ENCODE measurements at regions not wholly inside any gene's neighbourhood (a gene's known extent, or its start where the extent isn't known, plus 50 kb on each side); places are given as distances from the start of the nearest gene placed in this dataset.

DNA sequence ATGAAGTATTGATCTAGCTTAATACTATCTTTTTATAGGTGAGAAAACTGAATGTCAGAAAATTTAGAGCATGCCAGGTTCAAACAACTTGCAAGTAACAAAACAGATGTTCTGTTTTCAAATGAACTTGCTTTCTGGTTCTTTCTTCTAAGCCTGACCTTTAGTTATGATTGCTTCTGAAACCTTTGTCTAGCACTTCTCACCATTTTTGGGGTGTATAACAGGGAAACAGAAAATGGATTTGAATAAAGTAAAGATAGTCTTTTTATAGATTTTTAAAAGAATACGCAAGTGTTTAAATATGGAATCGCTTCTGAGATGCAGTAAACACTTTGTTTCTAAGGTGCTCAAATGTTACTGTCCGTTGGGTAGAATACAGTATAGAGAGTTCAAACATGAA lies 687.2 kb upstream of the CPEB2 start:
- WGBS (ENCODE audit: extremely low coverage, insufficient read length, low lambda C conversion rate), result no CpG with 5 or more reads among the region's 3 CpGs
- H2BK15ac ChIP-seq (ENCODE audit: low read depth, low read length), result no peak overlapping the region
- H3K23ac ChIP-seq (ENCODE audit: insufficient read length, low read depth, low read length), result no peak overlapping the region
- H3K4me2 ChIP-seq (ENCODE audit: insufficient read depth, insufficient read length, low read length), result no peak overlapping the region
- no peak overlapping the region for H4K5ac ChIP-seq (ENCODE audit: insufficient read length, low read depth, low read length)
- no peak overlapping the region for H3K18ac ChIP-seq (ENCODE audit: insufficient read length, low read depth, low read length)
- no peaks in the 10 kb centered on the region for H3K4me1 ChIP-seq (ENCODE audit: insufficient read depth, low read length)
- Mint-ChIP-seq H3K27me3 (ENCODE audit: low read depth) (no peaks in the 10 kb centered on the region), H3K4me1 (peaks cover 5 to 7% of the 10 kb centered on the region in 2 experiments), H3K9me3 (no peaks in the 10 kb centered on the region), H3K36me3 (ENCODE audit: insufficient read depth in 1 of 3, low read depth in 3 of 3) (no peaks in the 10 kb centered on the region), H3K4me3 (no peak overlapping the region), H3K27ac (no peak overlapping the region)
- no peak overlapping the region for H3T11ph ChIP-seq (ENCODE audit: low read length)
- no peaks in the 10 kb centered on the region for H3K23me2 ChIP-seq (ENCODE audit: insufficient read length, low read depth, low read length, poor library complexity, severe bottlenecking)
- H4K8ac ChIP-seq (replicated peaks; ENCODE audit: insufficient read length, low read depth, low read length), result no peak overlapping the region
- H3K79me1 ChIP-seq (ENCODE audit: insufficient read depth, low read depth, low read length, poor library complexity, severe bottlenecking), result no peaks in the 10 kb centered on the region
- no peaks in the 10 kb centered on the region for H3K79me2 ChIP-seq (ENCODE audit: insufficient read depth, low read length)
- no peak overlapping the region for H3K9ac ChIP-seq (ENCODE audit: extremely low read depth, insufficient read length, low read length)
- DNase-seq, result no peak
- H4K91ac ChIP-seq (ENCODE audit: insufficient read length, low read depth, low read length), result no peak overlapping the region
- H2BK120ac ChIP-seq (ENCODE audit: low read depth, low read length, poor library complexity, severe bottlenecking), result no peak overlapping the region
- H2BK12ac ChIP-seq (ENCODE audit: insufficient read length, low read depth, low read length), result no peak overlapping the region
- H3K14ac ChIP-seq (ENCODE audit: insufficient read depth, low read length), result no peak overlapping the region
- H3K9me3 ChIP-seq (ENCODE audit: control insufficient read depth, low read depth, low read length), result no peaks in the 10 kb centered on the region
- H2BK5ac ChIP-seq (ENCODE audit: insufficient read length, low read length), result no peak overlapping the region
- TF ChIP-seq, protein P1, sequence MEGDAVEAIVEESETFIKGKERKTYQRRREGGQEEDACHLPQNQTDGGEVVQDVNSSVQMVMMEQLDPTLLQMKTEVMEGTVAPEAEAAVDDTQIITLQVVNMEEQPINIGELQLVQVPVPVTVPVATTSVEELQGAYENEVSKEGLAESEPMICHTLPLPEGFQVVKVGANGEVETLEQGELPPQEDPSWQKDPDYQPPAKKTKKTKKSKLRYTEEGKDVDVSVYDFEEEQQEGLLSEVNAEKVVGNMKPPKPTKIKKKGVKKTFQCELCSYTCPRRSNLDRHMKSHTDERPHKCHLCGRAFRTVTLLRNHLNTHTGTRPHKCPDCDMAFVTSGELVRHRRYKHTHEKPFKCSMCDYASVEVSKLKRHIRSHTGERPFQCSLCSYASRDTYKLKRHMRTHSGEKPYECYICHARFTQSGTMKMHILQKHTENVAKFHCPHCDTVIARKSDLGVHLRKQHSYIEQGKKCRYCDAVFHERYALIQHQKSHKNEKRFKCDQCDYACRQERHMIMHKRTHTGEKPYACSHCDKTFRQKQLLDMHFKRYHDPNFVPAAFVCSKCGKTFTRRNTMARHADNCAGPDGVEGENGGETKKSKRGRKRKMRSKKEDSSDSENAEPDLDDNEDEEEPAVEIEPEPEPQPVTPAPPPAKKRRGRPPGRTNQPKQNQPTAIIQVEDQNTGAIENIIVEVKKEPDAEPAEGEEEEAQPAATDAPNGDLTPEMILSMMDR (conservative IDR thresholded peaks at IDR 0.05), result no peak
- H2AFZ ChIP-seq (ENCODE audit: low read length), result no peak overlapping the region
- H4K20me1 ChIP-seq (ENCODE audit: control insufficient read depth, insufficient read depth, insufficient read length), result no peaks in the 10 kb centered on the region
- no peak overlapping the region for H2BK20ac ChIP-seq (ENCODE audit: low read depth, low read length, poor library complexity, severe bottlenecking)
- no peak overlapping the region for H2AK5ac ChIP-seq (ENCODE audit: insufficient read length, low read length)
- no peak overlapping the region for H3K4ac ChIP-seq (ENCODE audit: low read depth, low read length)
- no peak overlapping the region for H3K27ac ChIP-seq (ENCODE audit: insufficient read length, low read depth, low read length)
- no peak overlapping the region for H3K56ac ChIP-seq (ENCODE audit: insufficient read length, low read depth, low read length)
- no peaks in the 10 kb centered on the region for H3K27me3 ChIP-seq (ENCODE audit: insufficient read depth, low read length)

Data from H9 (cell line).